ENCODE measurements at regions not wholly inside any gene's neighbourhood (a gene's known extent, or its start where the extent isn't known, plus 50 kb on each side); places are given as distances from the start of the nearest gene placed in this dataset.

GRCh38 chr3:157782236-157782635 is 279.0 kb upstream of the VEPH1 start:
- CTCF ChIA-PET: no interaction called here

GRCh38 chr3:157776861-157777260 is 273.6 kb upstream of the VEPH1 start:
- Histone ChIP-seq H3K27me3 (ENCODE audit: insufficient read depth, low read length) (no peaks in the 10 kb centered on the region), H3K27ac (ENCODE audit: low read depth, low read length) (no peak overlapping the region), H3K9ac (ENCODE audit: low read length) (no peak overlapping the region), H3K4me2 (ENCODE audit: low read length) (no peak overlapping the region), H3K4me1 (ENCODE audit: control insufficient read depth in 1 of 2, insufficient read depth in 2 of 2, low read length in 2 of 2) (peaks cover 0 to 2% of the 10 kb centered on the region in 2 experiments; a peak in 1 of 4 replicates), H3K9me2 (ENCODE audit: insufficient read depth) (no peaks in the 10 kb centered on the region), H3K79me2 (ENCODE audit: insufficient read depth, low read length) (no peaks in the 10 kb centered on the region), H3K4me3 (replicated peaks in 1 of 2; ENCODE audit: low read depth in 1 of 2, low read length in 2 of 2) (no peak overlapping the region), H4K20me1 (ENCODE audit: insufficient read depth) (no peaks in the 10 kb centered on the region), H3K36me3 (ENCODE audit: control insufficient read depth in 1 of 2, insufficient read depth in 2 of 2, low read length in 2 of 2) (no peaks in the 10 kb centered on the region), H3K9me3 (ENCODE audit: control insufficient read depth in 1 of 2, insufficient read depth in 1 of 2, low read depth in 1 of 2, low read length in 2 of 2) (no peaks in the 10 kb centered on the region), H2AFZ (ENCODE audit: low read depth, low read length, poor library complexity, severe bottlenecking) (no peak overlapping the region)
- RAD21 ChIA-PET (ENCODE audit: low non-redundant PET in 1 of 2, low total read pairs in 2 of 2, uncharacterized antibody in 2 of 2, unreplicated experiment in 2 of 2): no interaction called here
- CTCF ChIA-PET: interaction anchor here (1.3 kb wide), 1 partner anchor 76 kb away, joined by 3 read pairs; no protein-coding TSS in a partner anchor
- no TSS peak for BruUV-seq (replicated peaks)
- intact Hi-C loops (cut with micrococcal nuclease): no loop called here
- POLR2A ChIA-PET: no interaction called here
- TF ChIP-seq CTCF (IDR thresholded peaks at IDR 0.05 in 2 of 3, conservative IDR thresholded peaks at IDR 0.05 in 1 of 3; ENCODE audit: borderline replicate concordance in 1 of 3, insufficient read depth in 1 of 3, low read depth in 2 of 3, low read length in 2 of 3) (no peak), ZNF274 (IDR thresholded peaks at IDR 0.05; ENCODE audit: low read depth, low read length) (no peak), SIN3A (IDR thresholded peaks at IDR 0.05; ENCODE audit: low read depth) (no peak), YY1 (IDR thresholded peaks at IDR 0.05; ENCODE audit: extremely low read depth, insufficient replicate concordance, low read depth, low read length) (no peak), ZFX (IDR thresholded peaks at IDR 0.05) (no peak), EGR1 (IDR thresholded peaks at IDR 0.05; ENCODE audit: low read depth) (no peak), CEBPB (IDR thresholded peaks at IDR 0.05; ENCODE audit: low read depth) (no peak), CBX3 (IDR thresholded peaks at IDR 0.05; ENCODE audit: low read depth) (no peak), EZH2 (IDR thresholded peaks at IDR 0.05) (no peak), ATF3 (IDR thresholded peaks at IDR 0.05) (no peak), FOSL1 (IDR thresholded peaks at IDR 0.05; ENCODE audit: low read depth) (no peak)
- DNase-seq (ENCODE audit: low read depth, low spot score): no peak
- no peak for ATAC-seq

More at GRCh38 chr3:157782236-157782635, 279.0 kb upstream of the VEPH1 start:
- POLR2A ChIA-PET: no interaction called here
- Histone ChIP-seq H3K4me1 (ENCODE audit: control insufficient read depth in 1 of 2, insufficient read depth in 2 of 2, low read length in 2 of 2) (peaks cover 15 to 41% of the 10 kb centered on the region in 2 experiments), H3K4me3 (replicated peaks in 1 of 2; ENCODE audit: low read depth in 1 of 2, low read length in 2 of 2) (no peak overlapping the region), H3K27me3 (ENCODE audit: insufficient read depth, low read length) (no peaks in the 10 kb centered on the region), H3K79me2 (ENCODE audit: insufficient read depth, low read length) (no peaks in the 10 kb centered on the region), H3K9me2 (ENCODE audit: insufficient read depth) (no peaks in the 10 kb centered on the region), H3K36me3 (ENCODE audit: control insufficient read depth in 1 of 2, insufficient read depth in 2 of 2, low read length in 2 of 2) (no peaks in the 10 kb centered on the region), H3K9me3 (ENCODE audit: control insufficient read depth in 1 of 2, insufficient read depth in 1 of 2, low read depth in 1 of 2, low read length in 2 of 2) (no peaks in the 10 kb centered on the region), H2AFZ (ENCODE audit: low read depth, low read length, poor library complexity, severe bottlenecking) (peak overlapping the region; percentile 68), H3K9ac (ENCODE audit: low read length) (no peak overlapping the region), H3K4me2 (ENCODE audit: low read length) (peak overlapping the region; percentile 20), H3K27ac (ENCODE audit: low read depth, low read length) (no peak overlapping the region), H4K20me1 (ENCODE audit: insufficient read depth) (no peaks in the 10 kb centered on the region)
- intact Hi-C loops (cut with micrococcal nuclease): no loop called here
- 0 out of 2 replicates have a peak, but pooled peaks have one; percentile 10 for TF ChIP-seq FOSL1 (IDR thresholded peaks at IDR 0.05; ENCODE audit: low read depth)
- no peak for TF ChIP-seq POLR2AphosphoS5 (IDR thresholded peaks at IDR 0.05; ENCODE audit: low read depth, low read length)
- TF ChIP-seq EGR1 (IDR thresholded peaks at IDR 0.05; ENCODE audit: low read depth): peak; percentile 35; the same call in 1 of the 2 replicates
- DNase-seq (ENCODE audit: low read depth, low spot score) (no peak), ATAC-seq (no peak)
- RAD21 ChIA-PET (ENCODE audit: low non-redundant PET in 1 of 2, low total read pairs in 2 of 2, uncharacterized antibody in 2 of 2, unreplicated experiment in 2 of 2): no interaction called here
- no TSS peak for BruUV-seq (replicated peaks)
